ENCODE measurements at regions not wholly inside any gene's neighbourhood (a gene's known extent, or its start where the extent isn't known, plus 50 kb on each side); places are given as distances from the start of the nearest gene placed in this dataset.

GRCh38 chr7:115707258-115708012 lies 323.1 kb downstream of the TFEC start:
- DNase-seq (ENCODE audit: low read depth, low spot score) = peak; percentile 20
- TF ChIP-seq CTCF (IDR thresholded peaks at IDR 0.05; ENCODE audit: low read depth, low read length) = peak; percentile 39
- in situ Hi-C loops (cut with HindIII; ENCODE audit: low sequenced_read_pairs) = no loop called here
- H3K4me3 ChIP-seq (ENCODE audit: low read depth, low read length) = no peak overlapping the region

DNA sequence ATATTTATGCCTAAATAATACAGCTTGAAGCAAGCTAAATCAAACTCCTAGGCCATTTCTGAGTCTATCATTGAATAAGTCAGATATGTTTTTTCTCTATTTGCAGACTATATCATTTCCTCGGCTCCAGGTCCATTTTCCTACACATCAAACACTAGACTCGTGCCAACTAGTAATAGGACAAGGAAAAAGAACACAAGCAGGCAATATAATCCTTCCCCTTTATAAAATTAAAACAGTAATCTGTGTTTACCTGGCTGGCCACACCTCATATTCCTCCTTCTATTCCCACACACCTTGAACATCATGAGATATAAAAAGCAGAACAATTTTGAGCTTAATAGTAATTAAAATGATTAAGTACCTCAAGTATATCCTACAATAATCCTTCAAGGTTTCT lies 325.7 kb downstream of the TFEC start:
- DNase-seq (ENCODE audit: low read depth, low spot score) = no peak
- no peak overlapping the region for H3K4me3 ChIP-seq (ENCODE audit: low read depth, low read length)
- in situ Hi-C loops (cut with HindIII; ENCODE audit: low sequenced_read_pairs) = no loop called here
- TF ChIP-seq CTCF (IDR thresholded peaks at IDR 0.05; ENCODE audit: low read depth, low read length) = no peak

- no peak for TF ChIP-seq CTCF (IDR thresholded peaks at IDR 0.05; ENCODE audit: low read depth, low read length)
- H3K4me3 ChIP-seq (ENCODE audit: low read depth, low read length) = no peak overlapping the region
- no peak for DNase-seq (ENCODE audit: low read depth, low spot score)
- in situ Hi-C loops (cut with HindIII; ENCODE audit: low sequenced_read_pairs) = no loop called here
Measured at GRCh38 chr7:115701141-115701540, 329.4 kb downstream of the TFEC start.

- in situ Hi-C loops (cut with HindIII; ENCODE audit: low sequenced_read_pairs) = no loop called here
- no peak overlapping the region for H3K4me3 ChIP-seq (ENCODE audit: low read depth, low read length)
- no peak for TF ChIP-seq CTCF (IDR thresholded peaks at IDR 0.05; ENCODE audit: low read depth, low read length)
- no peak for DNase-seq (ENCODE audit: low read depth, low spot score)
Measured at GRCh38 chr7:115694424-115694823, 336.1 kb downstream of the TFEC start.

- DNase-seq (ENCODE audit: low read depth, low spot score) = no peak
- no peak overlapping the region for H3K4me3 ChIP-seq (ENCODE audit: low read depth, low read length)
- in situ Hi-C loops (cut with HindIII; ENCODE audit: low sequenced_read_pairs) = no loop called here
- no peak for TF ChIP-seq CTCF (IDR thresholded peaks at IDR 0.05; ENCODE audit: low read depth, low read length)
Measured at GRCh38 chr7:115693779-115694178, 336.8 kb downstream of the TFEC start.

- peak; percentile 15 for DNase-seq (ENCODE audit: low read depth, low spot score)
- H3K4me3 ChIP-seq (ENCODE audit: low read depth, low read length) = no peak overlapping the region
- in situ Hi-C loops (cut with HindIII; ENCODE audit: low sequenced_read_pairs) = no loop called here
- no peak for TF ChIP-seq CTCF (IDR thresholded peaks at IDR 0.05; ENCODE audit: low read depth, low read length)
Measured at GRCh38 chr7:115689941-115690340, 340.6 kb downstream of the TFEC start.
